Psoas muscle (tissue), 7 donors: ENCODE measurements at regions not wholly inside any gene's neighbourhood (a gene's known extent, or its start where the extent isn't known, plus 50 kb on each side); places are given as distances from the start of the nearest gene placed in this dataset.

Experiments used
- ATAC-seq, 4 donors: fragments of 200-7000 bp; cut with Tn5 transposase; one replicate each; pipeline ENCODE4 v1.9.1; 2020; ENCODE audit warnings: moderate library complexity in 3 of 4, mild to moderate bottlenecking in 2 of 4
- DNase-seq, 2 donors: peaks; one replicate each; pipeline ENCODE4 v3.0.0-alpha.2; 2020
- H3K27ac ChIP-seq: fragments of 200-600 bp; one replicate; pipeline ENCODE4 v1.8.0; 2022
- H3K27me3 ChIP-seq, 3 donors: fragments of 200-600 bp in 1 of 3; one replicate each; pipeline versions ENCODE4 v1.6.1 to v1.8.0; 2013 to 2022; ENCODE audit warnings: low read length in 2 of 3, mild to moderate bottlenecking in 2 of 3, moderate library complexity in 1 of 3; ENCODE audit not compliant: insufficient read depth in 3 of 3
- H3K36me3 ChIP-seq, 2 donors: fragments of 200-600 bp in 1 of 2; one replicate each; pipeline versions ENCODE4 v1.6.1 to v1.8.0; 2013 to 2022; ENCODE audit warnings: low read depth in 1 of 2, mild to moderate bottlenecking in 1 of 2, moderate library complexity in 1 of 2; ENCODE audit not compliant: insufficient read depth in 1 of 2
- H3K4me1 ChIP-seq: fragments of 200-600 bp; one replicate; pipeline ENCODE4 v1.8.0; 2022
- H3K4me3 ChIP-seq: fragments of 200-600 bp; one replicate; pipeline ENCODE4 v1.8.0; 2022; ENCODE audit warnings: mild to moderate bottlenecking
- H3K9me3 ChIP-seq: fragments of 200-600 bp; one replicate; pipeline ENCODE4 v1.8.0; 2022
- CTCF ChIP-seq: fragments of 200-600 bp; IDR thresholded peaks from one replicate; pipeline ENCODE4 v1.8.0; 2022; ENCODE audit warnings: antibody characterized with exemption
- WGBS, 3 donors: extraction: QIAGEN DNeasy Blood & Tissue Kit; methylation state at CpG; one replicate each; pipeline versions ENCODE4 v1.1.6 to v1.1.7; 2013; 5-methylcytosine and 5-hydroxymethylcytosine counted together
- intact Hi-C, 2 donors: fragments of 100-400 bp; cut with DNase I; formaldehyde crosslinking; loops; one replicate each; pipeline versions ENCODE4 v1.11.0 to v1.14.2; 2022
- donor health status: healthy with polysubstance abuse.
- donor health status: DM: no; HTN: no; CAD: no; lungs with moderate emphysema.
- donor health status: Bipolar disorder and iron deficiency.
- donor health status: healthy.
- donor health status: DM: yes; HTN: yes; CAD: no.
- donor health status: DM: no; HTN: no; CAD: no.
- donor health status: DM: yes; HTN: yes; CAD: no.

GRCh38 chr6:97865612-97866011 lies 582.6 kb upstream of the MMS22L start:
- no peak overlapping the region for H3K27ac ChIP-seq
- DNase-seq (no peak), ATAC-seq (no peak)
- H3K4me3 ChIP-seq = no peak overlapping the region
- no peak for TF ChIP-seq CTCF
- H3K36me3 ChIP-seq = no peaks in the 10 kb centered on the region
- 32 to 36% (median 33%) methylated on average over 2 of the region's 2 CpGs for WGBS, 3 donors
- no peaks in the 10 kb centered on the region for H3K9me3 ChIP-seq
- no peaks in the 10 kb centered on the region for H3K4me1 ChIP-seq
- intact Hi-C loops = no loop called here
- H3K27me3 ChIP-seq = no peaks in the 10 kb centered on the region

- Histone ChIP-seq H3K4me1 (no peaks in the 10 kb centered on the region), H3K9me3 (no peaks in the 10 kb centered on the region), H3K4me3 (no peak overlapping the region), H3K27me3 (no peaks in the 10 kb centered on the region), H3K27ac (no peak overlapping the region), H3K36me3 (no peaks in the 10 kb centered on the region)
- intact Hi-C loops = no loop called here
- ATAC-seq (no peak), DNase-seq (no peak)
- 77 to 87% (median 82%) methylated on average over 2 of the region's 2 CpGs for WGBS, 3 donors
- TF ChIP-seq CTCF = no peak
Observed at GRCh38 chr6:97866616-97867015, 583.6 kb upstream of the MMS22L start.

- WGBS, 3 donors = 48 to 67% (median 50%) methylated on average over 2 of the region's 2 CpGs
- no peak overlapping the region for H3K27ac ChIP-seq
- DNase-seq = no peak
- no peaks in the 10 kb centered on the region for H3K4me1 ChIP-seq
- TF ChIP-seq CTCF = no peak
- H3K9me3 ChIP-seq = no peaks in the 10 kb centered on the region
- intact Hi-C loops = no loop called here
- ATAC-seq = no peak
- H3K36me3 ChIP-seq = no peaks in the 10 kb centered on the region
- no peaks in the 10 kb centered on the region for H3K27me3 ChIP-seq
- H3K4me3 ChIP-seq = no peak overlapping the region
Observed at GRCh38 chr6:97867177-97867576, 584.2 kb upstream of the MMS22L start.

GRCh38 chr6:97870273-97870672 lies 587.3 kb upstream of the MMS22L start:
- H3K4me3 ChIP-seq = no peak overlapping the region
- no peak for TF ChIP-seq CTCF

GRCh38 chr6:97876711-97877110 lies 593.7 kb upstream of the MMS22L start:
- Histone ChIP-seq H3K27ac (no peak overlapping the region), H3K9me3 (no peaks in the 10 kb centered on the region), H3K27me3 (no peaks in the 10 kb centered on the region), H3K36me3 (no peaks in the 10 kb centered on the region), H3K4me1 (no peaks in the 10 kb centered on the region), H3K4me3 (no peak overlapping the region)
- WGBS, 3 donors = 79 to 84% (median 79%) methylated on average over 3 of the region's 3 CpGs
- ATAC-seq (no peak), DNase-seq (no peak)
- TF ChIP-seq CTCF = no peak
- intact Hi-C loops = no loop called here

More at GRCh38 chr6:97870273-97870672, 587.3 kb upstream of the MMS22L start:
- H3K27ac ChIP-seq = no peak overlapping the region
- DNase-seq (no peak), ATAC-seq (no peak)
- WGBS, 3 donors = 0 to 38% (median 2%) methylated on average over 1 of the region's 1 CpG
- H3K9me3 ChIP-seq = no peaks in the 10 kb centered on the region
- H3K27me3 ChIP-seq = no peaks in the 10 kb centered on the region
- intact Hi-C loops = no loop called here
- no peaks in the 10 kb centered on the region for H3K4me1 ChIP-seq
- H3K36me3 ChIP-seq = no peaks in the 10 kb centered on the region
